ENCODE measurements at regions not wholly inside any gene's neighbourhood (a gene's known extent, or its start where the extent isn't known, plus 50 kb on each side); places are given as distances from the start of the nearest gene placed in this dataset.

DNA sequence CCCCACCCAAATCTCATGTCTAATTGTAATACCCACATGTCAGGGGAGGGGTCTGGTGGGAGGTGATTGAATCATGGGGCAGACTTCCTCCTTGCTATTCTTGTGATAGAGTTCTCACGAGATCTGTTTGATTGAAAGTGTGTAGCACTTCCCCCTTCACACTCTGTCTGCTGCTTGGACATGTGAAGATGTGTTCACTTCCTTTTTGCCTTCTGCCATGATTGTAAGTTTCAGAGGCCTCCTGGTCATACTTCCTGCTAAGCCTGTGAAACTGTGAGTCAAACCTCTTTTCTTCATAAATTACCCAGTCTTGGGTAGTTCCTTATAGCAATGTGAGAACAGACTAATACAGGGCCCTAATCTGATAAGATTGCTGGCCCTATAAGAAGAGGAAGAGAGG, 1514.8 kb downstream of the RPA4 start:
- no peak for DNase-seq

DNA sequence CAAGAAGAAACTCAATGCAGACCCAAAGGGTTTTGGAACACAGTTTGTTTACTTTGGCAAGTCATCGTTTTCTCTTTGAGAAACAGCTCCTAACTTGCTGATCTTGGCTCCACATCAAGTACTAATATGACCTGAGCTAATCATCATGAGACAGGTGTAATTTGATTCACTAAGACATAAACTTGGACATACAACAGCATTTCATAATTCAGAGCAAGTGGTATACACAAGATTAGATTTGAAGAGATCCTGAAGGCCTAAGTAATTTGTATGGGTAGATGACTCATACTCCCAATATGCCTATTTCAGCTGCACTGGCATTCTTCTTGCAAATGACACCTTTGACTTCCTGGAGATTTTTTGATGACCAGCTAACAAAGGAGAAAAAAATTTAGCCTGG, 1521.7 kb downstream of the RPA4 start:
- DNase-seq = no peak

DNA sequence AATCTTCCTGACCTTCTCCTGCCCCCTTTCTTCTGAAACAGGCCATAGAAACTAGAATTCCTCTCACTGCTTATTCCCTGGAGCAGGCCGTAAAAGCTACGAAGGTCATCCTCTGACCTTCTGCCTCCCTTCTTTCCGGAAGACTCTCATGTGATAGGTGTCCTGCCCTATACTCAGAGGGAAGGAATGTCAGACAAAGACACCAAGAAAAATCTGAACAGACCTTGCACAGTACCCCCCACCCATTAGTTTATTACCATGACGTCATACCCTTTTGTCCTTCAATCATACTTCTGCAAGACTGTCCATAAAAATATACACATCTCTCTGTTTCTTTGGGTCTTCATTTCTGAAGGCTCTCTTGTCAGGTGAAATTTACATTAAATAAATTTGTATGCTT, 1523.9 kb downstream of the RPA4 start:
- DNase-seq = no peak

DNA sequence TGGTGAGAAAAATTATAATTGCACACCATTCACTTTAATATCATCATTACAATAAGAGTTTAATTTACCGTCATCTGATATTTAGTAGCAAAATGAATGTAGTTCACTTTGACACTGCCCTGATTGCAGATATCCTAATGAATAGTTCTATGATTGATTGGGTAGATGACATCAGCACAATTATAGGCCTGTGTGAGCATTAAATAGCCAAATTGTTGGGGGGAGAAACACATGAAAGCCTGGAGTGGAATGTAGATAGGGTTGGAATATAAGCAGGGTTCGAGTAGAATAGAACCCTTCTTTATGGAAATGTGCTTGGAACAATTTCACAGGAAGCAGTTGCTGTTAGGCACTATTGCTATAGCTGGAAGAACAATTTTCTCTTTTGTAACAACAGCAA, 1526.2 kb downstream of the RPA4 start:
- DNase-seq = no peak

DNA sequence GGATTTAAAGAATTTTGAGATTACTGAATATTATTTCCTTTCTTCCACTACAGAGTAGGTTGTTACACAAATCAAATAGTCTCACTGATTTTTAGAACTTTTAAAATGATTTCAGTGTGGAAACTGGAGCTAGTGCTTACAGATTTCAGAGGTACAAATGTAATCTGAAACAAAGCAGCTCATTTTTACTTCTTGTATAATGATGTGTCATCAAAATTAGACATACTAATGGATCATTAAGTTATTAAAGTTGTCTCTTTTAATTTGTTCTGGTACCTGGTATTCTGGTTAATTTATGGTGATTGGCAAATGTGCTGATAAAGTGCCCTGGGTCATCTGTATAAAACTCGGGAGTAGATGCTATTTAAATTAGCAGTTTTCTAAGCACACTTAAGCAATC, 1528.3 kb downstream of the RPA4 start:
- DNase-seq = no peak

DNA sequence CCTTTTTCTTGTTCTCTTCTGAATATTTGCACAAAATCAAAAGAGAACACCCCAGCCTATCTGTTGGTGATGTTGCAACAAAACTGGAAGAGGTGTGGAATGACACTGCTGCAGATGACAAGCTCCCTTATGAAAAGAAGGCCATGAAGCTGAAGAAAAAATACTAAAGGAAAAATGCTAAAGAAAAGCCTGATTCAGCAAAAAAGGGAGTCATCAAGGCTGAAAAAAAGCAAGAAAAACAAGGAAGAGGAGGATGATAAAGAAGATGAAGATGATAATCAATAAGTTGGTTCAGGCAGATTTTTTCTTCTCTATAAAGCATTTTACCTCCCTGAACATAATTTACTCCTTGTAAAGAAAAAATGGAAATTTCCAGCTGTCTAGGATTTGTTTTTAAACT, 1538.8 kb downstream of the RPA4 start:
- no peak for DNase-seq

DNA sequence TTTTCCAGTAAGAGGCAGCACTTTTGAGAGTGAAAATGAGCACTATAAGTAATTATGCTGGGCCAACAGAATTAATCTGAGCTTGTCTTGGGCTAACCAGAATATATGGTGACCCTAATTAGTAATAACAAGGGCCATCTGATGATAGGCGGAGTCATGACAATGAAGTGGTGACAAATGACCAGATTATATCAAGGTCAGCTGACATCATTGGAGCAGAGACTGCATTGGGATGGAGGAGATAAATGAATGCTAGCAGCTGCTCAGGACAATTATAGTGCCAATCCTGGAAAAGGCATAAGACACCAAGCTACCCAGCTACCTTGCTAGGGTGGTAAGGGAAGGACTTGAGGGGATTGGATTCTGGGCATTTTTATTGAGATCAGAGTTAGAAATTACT, 1548.7 kb downstream of the RPA4 start:
- DNase-seq = no peak

DNA sequence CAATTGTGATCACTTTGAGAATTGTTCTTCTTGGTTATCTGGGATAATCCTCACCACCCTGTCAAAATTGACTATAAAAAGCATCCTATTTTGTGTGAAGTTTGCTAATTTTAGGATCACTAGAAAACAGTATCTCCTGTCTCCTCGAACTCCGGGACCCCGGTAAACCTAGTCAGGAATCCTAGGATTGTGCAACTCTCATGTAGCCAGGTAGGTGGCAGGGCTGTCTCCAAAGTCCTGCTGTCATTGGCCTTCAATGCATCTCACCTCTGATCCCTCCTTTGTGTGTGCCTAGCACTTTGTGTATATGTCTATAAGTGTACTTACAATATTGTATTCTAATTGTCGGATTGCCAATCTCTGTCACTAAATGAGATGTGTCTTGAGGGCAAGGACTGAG, 1564.8 kb downstream of the RPA4 start:
- no peak for DNase-seq

DNA sequence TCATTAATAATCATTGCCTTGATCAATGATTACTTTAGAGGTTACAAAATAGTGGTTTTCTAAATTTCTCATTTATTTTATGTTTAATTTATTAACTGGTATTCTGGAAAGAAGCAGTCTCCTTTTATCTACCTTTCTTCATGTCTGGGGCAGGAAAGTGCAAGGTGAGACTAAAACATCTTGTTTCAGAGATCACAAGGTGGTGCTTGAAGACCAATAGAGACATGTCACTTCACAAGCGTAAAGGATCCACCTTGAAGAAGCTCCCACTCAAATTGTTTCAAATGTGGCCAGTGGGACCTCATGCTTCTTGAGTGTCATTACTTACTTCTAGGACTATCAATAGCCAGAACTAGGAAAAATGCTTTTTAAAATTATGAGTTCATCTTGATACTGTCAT, 1568.7 kb downstream of the RPA4 start:
- no peak for DNase-seq

DNA sequence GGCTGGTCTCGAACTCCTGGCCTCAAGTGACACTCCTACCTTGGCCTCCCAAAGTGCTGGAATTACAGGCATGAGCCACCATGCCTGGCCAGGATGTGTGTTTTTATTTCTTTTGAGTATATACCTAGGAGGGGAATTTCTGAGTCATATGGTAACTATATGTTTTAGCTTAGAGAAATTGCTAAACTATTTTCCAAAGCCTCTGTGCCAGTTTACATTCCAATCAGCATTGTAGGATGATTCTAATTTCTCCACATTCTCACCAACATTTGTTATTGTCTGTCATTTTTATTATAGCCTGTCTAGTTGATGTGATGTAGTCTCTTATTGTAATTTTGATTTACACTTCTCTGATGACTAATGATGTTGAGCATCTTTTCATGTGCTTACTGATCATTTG, 1576.0 kb downstream of the RPA4 start:
- DNase-seq = no peak

DNA sequence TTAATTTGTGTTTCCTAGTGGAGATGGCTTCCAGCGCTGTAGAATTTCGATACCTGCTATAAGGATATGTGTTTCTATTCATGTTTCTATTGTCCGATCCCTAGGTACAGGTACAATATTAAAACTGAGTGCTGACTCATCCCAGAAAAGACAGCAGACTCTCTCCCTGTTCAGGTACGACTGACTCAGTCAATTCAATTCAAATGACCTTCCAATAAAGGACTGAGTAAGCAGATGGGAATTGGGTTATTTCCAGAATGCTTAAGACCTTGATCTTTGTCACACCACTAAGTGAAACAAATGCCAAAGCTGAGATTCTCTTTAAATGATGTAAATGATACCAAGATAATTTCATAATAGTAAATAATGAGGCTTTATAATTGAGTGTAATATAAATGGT, 1596.9 kb downstream of the RPA4 start:
- no peak for DNase-seq

DNA sequence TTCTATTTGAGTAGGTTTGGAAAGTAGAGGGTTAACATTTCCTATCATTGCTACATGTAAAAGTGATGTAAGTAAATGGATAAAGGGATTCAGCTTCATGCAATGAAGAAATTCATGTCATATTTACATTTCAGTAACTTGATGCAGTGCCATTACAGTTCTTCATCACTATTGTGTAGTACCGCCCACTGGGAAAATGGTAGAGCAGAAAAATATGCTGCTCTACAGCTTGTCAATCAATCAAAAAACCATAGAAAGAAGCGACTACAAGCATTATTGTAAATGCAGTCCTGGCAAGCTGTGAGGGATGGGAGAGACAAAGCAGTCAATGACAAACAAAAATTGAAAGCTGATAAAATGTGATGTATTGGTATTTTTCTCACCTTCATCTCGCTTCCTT, 1597.9 kb downstream of the RPA4 start:
- DNase-seq = no peak

DNA sequence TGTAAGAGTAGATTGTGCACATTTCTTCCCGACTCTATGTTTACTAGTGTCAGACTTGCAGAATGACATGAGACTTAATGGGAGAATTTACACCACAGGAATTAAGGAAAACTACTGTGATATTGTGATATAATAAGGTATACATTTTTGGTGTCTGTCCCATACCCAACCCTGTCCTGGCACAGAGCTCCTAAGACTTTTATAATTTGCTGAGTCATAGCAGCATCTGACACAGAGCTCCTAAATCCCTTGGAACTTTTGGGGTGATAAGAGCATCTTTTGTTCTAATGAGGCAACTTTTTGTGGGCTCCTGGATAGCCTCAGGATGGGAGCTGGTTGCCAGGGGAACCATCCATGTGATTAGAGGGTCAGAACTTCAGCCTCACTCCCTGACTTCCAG, 1607.0 kb downstream of the RPA4 start:
- DNase-seq = no peak

DNA sequence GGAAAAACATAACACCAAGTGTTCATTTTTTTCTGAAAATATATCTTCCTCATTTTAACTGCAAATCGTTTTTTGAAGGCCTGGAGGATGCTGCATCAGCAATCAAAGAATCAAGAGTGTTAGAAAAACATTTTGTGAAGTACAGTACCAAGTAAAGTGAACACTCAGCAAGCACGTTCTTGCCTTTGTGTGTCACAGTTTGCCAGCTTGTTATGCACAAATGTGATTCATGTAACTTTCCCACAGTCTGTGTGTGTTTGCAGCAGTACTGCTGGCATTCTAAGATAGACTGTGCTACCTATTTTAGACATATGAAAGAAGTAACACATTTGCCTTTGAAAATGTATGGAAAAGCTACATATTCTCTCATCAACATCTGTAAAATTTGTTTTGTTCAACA, 1617.7 kb downstream of the RPA4 start:
- DNase-seq = no peak

DNA sequence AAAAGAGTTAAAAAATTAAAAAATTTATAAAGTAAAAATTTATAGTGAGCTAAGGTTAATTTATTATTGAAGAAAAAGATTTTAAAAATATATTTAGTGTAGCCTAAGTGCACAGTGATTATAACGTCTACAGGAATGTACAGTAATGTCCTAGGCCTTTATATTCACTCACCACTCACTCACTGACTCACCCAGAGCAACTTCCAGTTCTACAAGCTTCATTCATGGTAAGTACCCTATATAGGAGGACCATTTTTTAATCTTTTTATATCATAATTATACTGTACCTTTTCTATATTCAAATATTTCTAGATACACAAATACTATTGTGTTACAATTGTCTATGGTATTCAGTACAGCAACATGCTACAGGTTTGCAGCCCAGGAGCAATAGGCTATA, 1623.2 kb downstream of the RPA4 start:
- no peak for DNase-seq

DNA sequence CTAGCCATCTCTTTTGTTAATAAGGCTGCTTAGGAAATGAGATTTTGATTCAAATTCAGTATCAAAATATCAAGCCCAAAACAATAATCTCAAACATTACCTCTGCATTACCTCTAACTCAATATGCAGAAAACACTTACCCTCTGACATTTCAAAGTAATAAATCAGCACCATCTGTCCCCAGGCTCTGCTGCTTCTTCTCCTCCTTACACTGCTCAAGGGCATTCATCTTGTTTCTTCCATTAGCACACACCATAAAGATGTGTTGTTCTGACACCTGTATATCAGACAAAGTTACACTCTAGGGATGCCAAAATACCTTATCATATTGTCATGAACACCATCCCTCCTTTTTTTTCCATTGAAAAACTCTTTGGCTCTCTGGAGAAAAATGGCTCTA, 1630.3 kb downstream of the RPA4 start:
- no peak for DNase-seq

DNA sequence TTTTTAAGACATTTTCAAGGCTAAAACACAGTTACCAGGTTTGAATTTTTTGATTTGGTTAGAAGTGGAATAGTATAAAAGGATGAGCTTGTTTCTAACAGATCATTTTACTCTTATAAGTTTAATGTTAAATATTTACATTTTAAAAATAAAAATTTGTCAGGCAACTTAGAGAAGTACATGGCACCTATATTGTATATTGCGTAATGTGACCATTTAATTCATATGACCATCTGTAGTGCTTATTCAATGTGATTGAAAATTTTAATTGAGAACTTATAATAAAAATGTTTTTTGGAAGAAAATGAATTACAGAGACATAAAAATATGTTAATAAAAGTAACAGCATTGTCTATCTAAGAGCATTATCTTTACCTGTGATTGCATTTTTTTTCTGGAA, 1632.4 kb downstream of the RPA4 start:
- no peak for DNase-seq

DNA sequence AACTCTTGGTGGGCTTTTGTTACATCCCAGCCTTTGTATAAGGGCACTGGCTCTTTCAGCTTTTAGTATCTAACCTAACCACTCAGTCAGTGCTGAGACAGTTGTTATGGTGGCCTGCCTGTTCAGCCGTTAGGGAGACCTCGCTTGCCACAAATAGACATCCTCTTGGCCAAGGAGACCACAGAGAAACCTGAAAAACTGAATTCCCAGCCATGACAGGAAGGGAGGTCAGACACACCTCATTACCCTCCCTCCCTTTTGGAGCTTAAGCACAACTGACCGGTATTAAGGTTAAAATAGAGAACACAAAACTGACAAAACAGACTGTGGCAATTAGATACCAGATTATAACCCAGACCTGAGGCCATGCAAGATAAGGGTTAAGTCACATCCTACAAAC, 1639.3 kb downstream of the RPA4 start:
- no peak for DNase-seq

DNA sequence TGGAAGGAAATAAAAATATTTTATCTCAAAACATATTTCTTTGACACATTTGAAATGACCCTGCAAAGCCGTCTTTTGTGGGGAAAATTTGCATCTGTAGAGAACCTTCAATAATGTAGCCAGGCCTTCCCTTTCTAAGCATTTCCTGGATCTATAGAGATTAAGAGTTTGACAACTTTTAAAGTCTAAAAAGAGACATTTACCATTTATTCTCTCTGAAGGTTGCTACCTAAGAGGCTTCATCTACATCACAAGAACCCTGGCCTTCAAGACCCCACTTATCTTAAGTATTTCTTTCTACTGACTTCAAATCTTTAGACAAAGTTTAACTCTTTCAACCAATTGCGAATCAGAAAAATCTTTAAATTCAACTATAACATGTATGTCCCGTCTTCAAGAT, 1639.8 kb downstream of the RPA4 start:
- DNase-seq = no peak

DNA sequence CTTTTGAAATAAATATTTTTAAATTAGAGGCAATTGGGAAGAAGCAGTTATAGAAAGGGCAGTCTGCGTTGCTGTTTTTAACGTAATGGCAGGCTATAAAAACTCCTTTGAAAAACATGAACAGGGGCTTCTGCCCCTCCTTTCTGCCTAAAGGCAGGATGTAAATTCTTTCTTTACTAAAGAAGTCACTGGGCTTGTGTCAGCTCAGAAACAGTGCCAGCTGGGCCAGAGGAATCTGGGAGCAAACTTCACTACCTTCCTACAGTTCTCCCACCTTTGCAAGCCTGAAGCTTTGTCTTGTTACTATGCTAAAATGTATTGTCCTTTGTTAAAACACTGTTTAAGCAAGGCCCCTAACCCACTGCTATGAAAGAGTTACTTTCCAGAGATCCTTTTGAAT, 1664.8 kb downstream of the RPA4 start:
- DNase-seq = no peak

DNA sequence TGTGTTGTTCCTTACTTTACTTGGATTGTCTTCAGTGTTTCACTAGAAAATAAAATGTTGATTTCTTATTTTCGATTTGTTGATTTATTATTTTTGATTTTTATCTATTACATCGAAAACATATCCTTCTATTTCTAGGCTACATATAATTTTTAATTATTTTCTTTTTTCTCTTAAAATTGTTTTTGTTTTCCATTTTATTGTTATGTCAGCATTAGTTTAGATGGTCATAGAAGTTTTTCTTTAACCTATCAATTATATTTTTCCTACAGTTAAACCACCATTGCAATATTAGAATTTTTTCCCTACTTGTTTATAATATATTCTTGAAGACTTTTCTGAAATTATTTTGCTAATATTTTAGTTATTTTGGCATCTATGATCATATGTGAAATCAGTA, 1685.1 kb downstream of the RPA4 start:
- DNase-seq = no peak

DNA sequence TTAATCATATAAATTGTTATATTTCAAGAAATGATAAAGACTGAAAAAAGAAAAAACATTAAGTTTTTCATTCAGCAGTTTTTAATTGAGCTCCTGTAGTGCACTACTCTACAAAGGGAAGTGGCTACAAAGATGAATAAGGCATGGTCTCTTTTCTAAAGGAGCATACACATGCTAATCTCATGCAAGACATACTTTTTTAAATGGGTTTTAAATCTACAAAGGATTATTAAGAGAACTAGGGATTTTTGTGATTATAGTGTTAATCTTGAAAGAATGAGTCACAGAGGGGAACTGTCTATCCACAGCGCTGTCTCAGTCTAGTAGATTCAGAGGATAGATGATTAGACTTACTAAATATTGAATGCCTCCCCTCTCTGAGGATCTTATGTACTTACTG, 1722.2 kb downstream of the RPA4 start:
- no peak for DNase-seq

DNA sequence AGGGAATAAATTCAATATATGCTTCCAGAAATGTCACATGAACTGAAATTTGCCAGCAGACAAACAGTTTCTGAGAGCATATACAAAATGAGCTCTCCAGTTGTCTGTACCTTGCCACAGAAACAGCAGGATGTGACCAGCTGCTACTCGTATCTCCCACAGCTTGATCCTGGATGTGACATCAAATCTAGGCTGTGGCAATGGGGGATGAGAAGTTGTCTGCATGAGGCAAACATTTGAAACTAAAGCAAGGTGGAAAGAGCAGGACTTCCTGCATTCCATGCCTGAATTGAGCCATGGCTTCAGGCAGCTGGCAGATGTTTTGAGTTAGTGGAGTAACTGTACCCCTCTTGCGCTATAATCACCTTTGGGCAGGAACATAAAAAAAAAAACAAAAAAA, 1724.0 kb downstream of the RPA4 start:
- no peak for DNase-seq

DNA sequence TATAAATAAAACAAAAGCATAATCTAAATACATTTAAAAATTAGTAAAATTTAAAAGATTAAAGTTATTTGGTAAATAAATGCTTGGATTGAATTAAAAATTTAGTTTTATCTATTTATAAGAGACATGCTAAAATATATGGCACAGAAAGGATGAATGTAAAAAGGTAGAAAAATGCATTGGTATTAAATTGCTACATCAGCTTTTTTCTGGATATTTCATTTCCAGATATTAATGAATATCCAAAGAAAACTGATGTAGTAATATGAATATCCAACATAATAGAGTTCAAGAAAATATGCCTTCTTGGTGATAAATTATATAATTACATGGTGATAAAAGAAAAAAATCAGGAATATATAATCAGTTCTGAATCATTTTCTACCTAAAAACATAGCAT, 1743.9 kb downstream of the RPA4 start:
- no peak for DNase-seq

DNA sequence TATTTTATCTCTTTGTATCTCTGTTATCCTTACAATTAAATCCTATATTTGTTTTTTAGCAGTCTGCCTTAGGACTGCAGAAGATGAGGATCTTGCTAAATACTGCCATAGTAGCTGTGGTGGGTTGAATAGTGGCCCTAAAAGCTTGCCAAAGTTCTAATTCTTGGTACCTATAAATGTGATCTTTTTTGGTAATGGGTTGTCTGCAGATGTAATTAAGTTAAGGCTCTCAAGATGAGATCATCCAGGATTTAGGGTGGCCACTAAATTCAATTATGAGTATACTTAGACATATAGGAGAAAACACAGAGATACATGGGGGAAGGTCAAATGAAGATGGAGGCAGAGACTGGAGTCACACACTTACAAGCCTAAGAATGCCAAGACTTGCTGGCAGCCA, 1753.7 kb downstream of the RPA4 start:
- no peak for DNase-seq

DNA sequence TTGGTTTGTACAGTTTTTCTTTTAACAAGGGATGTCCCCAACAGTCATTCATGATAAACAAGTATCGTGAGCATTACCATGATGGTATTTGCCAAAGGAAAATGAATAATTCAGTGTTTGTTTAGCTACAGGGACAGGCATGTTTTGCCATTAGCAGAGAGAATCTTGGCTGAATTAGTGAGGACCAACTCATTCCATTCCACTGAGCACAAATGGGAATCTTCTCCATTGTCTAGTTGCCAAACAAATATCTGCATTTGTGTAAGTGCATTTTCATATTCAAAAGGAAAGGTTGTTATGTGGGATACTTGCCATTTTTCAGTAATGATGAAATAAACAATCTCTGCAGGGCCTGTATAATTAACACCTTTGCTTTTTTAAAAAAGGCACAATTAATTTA, 1762.6 kb downstream of the RPA4 start:
- DNase-seq = no peak

DNA sequence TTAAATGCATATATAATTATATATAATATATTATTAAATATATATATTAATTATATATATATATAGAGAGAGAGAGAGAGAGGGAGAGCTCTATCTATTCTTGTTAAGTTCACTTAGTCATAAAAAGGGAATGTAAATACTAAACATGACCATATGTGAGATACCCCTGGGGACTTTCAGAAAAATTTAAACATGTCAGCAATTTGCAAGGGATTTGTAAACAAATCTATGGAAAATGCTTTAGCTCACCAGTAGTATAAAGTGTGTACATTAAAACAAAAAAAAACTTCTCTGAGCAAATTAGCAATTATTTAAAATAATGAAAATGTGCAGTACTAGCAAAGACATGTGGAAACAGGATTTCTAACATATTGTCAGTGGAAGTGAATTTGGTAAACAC, 1755.5 kb downstream of the PCDH19 start:
- no peak for DNase-seq

All from suppressor macrophage treated with lipopolysaccharide for 1 hour (primary cell).